ENCODE measurements at regions not wholly inside any gene's neighbourhood (a gene's known extent, or its start where the extent isn't known, plus 50 kb on each side); places are given as distances from the start of the nearest gene placed in this dataset.
"Not testable (repeated sequence)": the region's sequence is repeated elsewhere in the genome, so short reads cannot be mapped to it uniquely, and the experiment has no call there.

DNA sequence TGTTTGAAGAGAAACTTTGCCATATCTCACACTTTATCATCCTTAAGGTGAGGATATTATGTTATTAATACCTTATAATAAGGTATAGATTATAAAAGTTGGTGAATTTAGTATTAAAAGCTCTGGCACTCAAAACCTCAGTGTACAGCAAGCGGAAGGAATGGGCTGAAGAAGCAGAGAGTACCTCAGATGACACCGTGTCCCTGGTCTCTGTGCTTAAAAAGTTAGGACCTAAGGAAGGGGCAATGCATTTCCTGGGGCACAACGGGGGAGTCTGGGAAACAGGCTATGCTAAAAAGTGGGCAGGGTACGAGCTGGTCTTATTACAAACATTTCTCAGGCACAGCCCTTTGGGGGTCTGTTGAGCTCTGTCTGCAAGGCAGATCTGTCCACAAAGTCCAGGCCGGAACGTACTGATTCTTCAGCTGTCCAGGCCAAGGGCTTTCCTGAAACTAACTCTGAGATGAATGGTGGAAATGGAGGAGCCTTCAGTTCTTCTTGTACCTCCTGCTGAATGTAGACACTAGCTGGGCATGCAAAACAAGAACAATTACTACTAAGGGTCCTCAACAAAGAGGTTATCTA, 202.7 kb downstream of the POM121L12 start:
- no peak for DNase-seq (ENCODE audit: low read depth in 2 of 2)

GRCh38 chr7:53239151-53239550, 203.7 kb downstream of the POM121L12 start:
- not testable (repeated sequence) for DNase-seq (ENCODE audit: low read depth in 2 of 2)

DNA sequence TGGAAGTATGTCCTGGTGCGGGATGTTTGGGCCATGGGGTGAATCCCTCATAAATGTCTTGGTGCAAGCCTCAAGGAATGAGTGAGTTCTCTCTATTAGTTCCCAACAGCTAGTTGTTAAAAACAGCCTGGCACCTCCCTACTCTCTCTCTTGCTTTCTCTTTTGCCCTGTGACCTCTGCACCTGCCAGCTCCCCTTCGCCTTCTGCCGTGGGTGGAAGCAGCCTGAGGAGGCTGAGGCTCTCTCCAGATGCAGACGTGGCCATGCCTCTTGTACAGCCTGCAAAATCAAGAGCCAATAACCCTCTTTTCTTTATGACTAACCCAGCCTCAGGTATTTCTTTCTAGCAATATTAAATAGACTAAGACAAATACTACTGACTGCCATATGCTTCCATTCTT, 210.3 kb downstream of the POM121L12 start:
- DNase-seq (ENCODE audit: low read depth in 2 of 2): no peak

DNA sequence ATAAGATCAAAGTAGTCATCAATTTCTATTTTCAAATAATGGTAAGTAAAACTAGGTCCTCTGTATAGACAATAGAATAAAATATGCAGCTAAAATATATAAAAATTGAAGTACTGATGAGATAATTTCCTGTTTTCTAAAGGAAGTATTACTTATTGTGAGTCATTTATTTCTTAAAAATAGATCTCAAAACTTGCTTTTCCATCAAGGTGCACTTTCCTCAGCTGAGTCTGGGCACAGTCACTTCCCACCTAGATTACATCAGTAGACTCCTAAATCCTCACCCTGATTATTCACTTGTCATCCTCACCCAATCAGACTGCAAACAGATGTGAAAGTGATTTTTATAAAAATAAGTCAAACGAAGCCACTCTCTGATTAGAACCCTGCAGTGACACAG, 211.5 kb downstream of the POM121L12 start:
- DNase-seq (ENCODE audit: low read depth in 2 of 2): no peak

DNA sequence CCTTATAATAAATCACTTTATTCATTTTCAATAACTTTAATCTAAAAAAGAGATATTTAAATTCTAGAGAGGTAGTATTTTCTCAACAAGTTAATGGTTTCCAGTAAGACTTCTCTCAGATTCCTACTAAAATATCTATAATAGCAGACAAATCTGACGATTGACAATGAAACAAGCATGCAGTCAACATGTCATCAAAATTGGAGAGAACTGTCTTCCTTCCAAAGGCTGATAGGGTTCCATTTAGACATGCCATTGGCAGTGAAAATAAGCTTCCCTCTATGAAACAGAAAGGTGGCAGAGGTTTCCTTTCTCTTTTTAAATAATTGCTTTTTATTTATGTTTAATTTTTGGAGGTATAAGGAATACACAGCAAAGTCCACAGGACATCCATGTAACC, 217.1 kb downstream of the POM121L12 start:
- DNase-seq (ENCODE audit: low read depth in 2 of 2): no peak

DNA sequence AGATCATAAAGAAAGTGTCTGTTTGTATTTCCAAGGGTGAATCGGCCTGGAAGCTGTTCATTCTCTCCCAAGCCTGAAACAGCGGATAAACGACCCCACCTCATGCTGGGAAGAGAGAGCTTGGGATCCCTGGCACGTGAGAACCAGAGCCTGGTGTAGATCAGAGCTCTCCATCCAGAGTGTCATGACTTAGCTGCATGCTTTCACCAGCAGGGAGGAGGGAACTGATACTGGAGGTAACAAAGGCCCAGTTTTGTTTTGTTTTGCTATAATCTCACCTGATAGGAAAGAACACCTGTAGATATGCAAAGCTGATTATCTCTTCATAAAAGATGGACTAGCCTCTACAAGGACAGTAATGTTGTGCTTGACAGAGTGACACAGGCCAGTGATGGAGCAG, 236.6 kb downstream of the POM121L12 start:
- no peak for DNase-seq (ENCODE audit: low read depth in 2 of 2)

- no peak for DNase-seq (ENCODE audit: low read depth in 2 of 2)
These were observed 245.9 kb downstream of the POM121L12 start for GRCh38 chr7:53281312-53281711.

- no peak for DNase-seq (ENCODE audit: low read depth in 2 of 2)
These were observed 256.9 kb downstream of the POM121L12 start for GRCh38 chr7:53292341-53292740.

DNA sequence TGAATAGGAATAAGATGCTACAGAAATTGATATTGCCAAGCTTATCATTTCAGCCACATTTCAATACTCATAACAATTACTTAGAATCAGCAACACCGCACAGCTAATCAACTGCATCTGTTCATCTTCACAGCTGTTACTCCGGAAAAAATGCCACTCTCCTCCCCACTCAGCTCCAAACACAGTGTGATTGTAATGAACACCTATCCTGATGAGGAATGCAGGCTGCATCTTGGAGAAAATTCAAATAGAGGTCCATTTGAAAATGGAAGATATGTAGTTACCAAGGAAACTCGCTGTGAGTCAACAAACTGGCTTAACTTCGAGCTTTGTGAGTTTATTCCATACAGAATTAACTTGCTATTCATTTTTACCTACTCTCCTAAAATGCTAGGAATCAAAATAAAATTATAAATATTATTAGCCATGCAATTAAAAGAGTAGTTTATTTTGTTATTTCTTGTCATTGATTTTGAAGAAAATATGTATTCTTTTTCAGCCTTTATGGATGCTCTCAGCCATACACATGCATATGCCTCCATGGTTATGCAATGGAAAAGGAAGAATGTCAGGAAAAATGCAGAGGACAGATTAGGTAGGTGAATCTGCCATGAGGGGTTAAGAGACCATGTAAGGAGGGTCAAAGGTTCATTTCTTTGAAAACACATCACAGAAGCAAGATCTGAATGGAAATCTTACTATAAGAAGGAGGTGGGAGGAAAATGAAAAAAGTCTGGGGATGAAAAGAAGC, 267.2 kb downstream of the POM121L12 start:
- no peak for DNase-seq (ENCODE audit: low read depth in 2 of 2)

- DNase-seq (ENCODE audit: low read depth in 2 of 2): no peak
These were observed 268.3 kb downstream of the POM121L12 start for GRCh38 chr7:53303781-53304180.

- DNase-seq (ENCODE audit: low read depth in 2 of 2): no peak
These were observed 271.4 kb downstream of the POM121L12 start for GRCh38 chr7:53306846-53307245.

DNA sequence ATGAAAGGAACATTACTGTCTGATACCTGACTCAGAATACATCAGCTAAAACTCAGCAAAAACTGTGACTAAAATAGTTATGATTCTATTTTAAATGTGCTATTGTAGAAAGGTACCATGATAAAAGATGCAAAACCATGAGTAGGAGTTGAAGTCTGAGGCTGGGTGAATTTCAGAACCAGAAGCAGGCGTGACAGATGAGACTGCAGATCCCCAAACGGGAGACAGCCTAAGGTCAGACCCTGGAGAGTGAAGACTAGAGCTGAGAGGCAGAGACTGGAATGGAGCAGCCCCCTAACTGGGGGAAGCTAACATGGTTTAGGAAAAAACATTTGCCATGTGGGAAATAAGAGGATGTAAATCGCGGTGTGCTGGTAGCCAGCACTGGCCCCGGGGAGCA, 275.8 kb downstream of the POM121L12 start:
- no peak for DNase-seq (ENCODE audit: low read depth in 2 of 2)

DNA sequence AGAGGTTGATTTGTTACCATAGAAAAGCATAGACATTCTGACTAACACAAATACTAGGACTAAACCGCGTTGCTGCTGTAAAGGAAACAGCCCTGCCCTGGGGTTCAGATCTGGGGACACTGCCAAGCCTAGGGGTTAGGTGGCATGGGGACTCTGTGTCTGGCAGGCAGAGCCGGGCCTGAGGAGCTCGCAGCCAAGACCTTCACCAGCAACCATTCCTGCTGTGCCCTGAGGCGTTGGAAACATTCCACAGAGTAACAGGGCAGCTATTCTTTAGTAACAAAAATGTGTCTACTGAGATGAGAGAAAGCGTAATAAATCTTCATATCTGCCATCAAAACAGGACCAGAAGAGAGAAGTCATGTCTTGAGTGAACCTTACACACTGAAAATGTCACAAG, 280.5 kb downstream of the POM121L12 start:
- DNase-seq (ENCODE audit: low read depth in 2 of 2): no peak

- no peak for DNase-seq (ENCODE audit: low read depth in 2 of 2)
These were observed 283.1 kb downstream of the POM121L12 start for GRCh38 chr7:53318566-53318965.

GRCh38 chr7:53325061-53325460, 289.6 kb downstream of the POM121L12 start:
- no peak for DNase-seq (ENCODE audit: low read depth in 2 of 2)

DNA sequence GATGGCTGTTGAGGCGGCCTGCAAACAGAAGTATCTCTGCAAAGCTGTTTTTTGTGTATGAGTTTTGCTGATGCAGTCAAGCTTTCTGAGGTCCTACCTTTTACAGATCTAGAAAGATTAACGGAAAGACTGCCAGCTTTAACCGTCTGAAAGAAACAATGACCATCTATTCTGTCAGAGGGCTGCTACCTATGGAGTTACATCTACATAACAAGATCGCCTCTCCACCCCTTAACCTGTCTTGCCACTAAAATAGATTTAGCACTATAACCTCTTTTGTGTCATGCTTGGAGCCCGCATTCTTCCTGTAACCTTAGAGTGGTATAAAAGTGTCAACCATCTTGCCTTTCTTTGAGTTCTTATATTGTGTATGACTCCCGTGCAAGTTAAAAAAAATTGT, 291.2 kb downstream of the POM121L12 start:
- DNase-seq (ENCODE audit: low read depth in 2 of 2): no peak

DNA sequence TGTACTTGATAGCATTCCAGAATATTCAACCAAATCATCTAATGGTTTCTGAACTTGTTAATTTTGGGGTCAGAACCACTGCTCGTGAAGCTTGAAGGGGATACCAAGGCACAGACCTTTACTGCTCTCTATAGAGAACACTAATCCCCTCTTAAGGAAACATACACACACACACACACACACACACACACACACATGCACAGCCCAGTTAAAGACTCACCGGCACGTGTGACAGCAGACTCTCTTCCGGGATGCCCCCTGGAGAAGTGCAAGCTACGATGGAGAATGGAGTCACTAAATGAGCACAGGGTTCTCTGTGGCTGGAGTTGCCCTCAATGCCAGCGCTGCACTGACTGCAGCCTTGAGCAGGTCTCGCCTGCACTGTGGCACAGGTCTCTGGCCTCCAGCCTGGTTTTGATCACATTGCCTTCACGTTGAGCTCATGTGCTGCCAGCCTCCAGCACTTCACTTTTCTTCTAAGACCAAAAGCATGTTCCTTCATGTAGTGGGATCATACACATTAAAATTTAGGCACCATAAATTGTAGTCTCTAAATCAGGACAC, 300.8 kb downstream of the POM121L12 start:
- DNase-seq (ENCODE audit: low read depth in 2 of 2): no peak

GRCh38 chr7:53340220-53340619, 304.8 kb downstream of the POM121L12 start:
- DNase-seq (ENCODE audit: low read depth in 2 of 2): no peak

DNA sequence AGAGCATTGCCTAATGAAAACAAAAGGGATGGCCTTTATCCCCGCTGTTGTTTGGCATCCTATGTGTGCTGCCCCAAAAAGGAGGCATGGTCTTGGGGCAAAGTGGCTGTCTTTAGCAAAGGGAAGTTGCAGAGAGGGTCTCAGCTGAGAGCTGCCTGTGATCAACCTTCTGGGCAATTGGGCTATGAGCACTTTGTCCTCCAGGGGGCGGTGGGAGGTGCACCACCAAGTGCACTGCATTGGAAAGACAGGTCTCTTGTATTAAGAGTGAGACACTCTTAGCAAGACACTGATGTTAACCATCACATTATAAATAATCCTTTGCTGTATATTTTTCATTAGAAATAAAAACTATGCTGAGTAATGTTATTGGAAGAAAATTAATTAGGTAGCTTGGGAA, 314.8 kb downstream of the POM121L12 start:
- peak in 1 of 2 donors; percentile 7 for DNase-seq (ENCODE audit: low read depth in 2 of 2)

GRCh38 chr7:53351681-53352080, 316.2 kb downstream of the POM121L12 start:
- no peak for DNase-seq (ENCODE audit: low read depth in 2 of 2)

DNA sequence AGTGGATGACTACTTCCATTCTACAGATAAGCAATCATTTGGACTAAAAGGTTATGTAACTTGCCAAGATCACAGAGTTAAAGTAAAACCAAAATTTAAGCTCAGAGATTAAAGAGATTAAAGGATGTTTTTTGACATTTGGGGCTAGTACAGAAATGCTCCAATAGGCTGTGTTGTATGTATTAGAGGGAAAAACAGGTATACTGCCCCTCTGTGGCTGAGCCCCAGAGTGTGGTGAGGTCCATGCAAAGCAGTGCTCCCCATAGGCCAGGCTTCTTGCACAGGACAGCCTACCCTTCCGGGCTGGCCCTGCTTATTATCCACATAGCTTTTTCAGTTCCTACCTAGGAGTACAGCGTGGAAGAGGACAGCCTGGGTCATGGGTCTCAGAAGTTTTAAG, 322.8 kb downstream of the POM121L12 start:
- no peak for DNase-seq (ENCODE audit: low read depth in 2 of 2)

DNA sequence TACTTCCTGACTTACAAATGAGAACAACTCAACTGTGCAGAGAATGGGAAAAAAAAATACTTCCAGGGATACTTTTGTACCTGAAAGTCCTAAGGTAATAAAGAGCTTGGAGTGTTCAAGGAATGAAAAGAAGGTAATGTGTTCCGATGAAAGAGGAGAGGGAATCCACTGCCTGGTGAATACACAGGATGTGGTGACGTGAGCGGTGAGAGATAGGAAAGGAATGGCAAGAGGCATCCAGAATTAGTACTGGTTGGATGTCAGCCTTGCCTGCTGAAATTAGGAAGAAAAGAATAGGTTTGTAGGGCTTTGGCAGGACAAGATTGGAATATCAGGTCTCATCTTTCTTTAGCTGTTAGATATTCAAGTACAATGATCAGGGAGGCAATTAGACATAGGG, 347.7 kb downstream of the POM121L12 start:
- DNase-seq (ENCODE audit: low read depth in 2 of 2): no peak

- DNase-seq (ENCODE audit: low read depth in 2 of 2): not testable (repeated sequence)
These were observed 349.8 kb downstream of the POM121L12 start for GRCh38 chr7:53385239-53385638.
